Panc1 (cell line): ENCODE measurements at regions not wholly inside any gene's neighbourhood (a gene's known extent, or its start where the extent isn't known, plus 50 kb on each side); places are given as distances from the start of the nearest gene placed in this dataset.

Experiments used
- POLR2AphosphoS5 ChIP-seq: IDR thresholded peaks from 2 replicates; pipeline ENCODE4 v1.6.1; 2012; ENCODE audit warnings: mild to moderate bottlenecking, low read depth, low read length, moderate library complexity
- SIN3A ChIP-seq: IDR thresholded peaks from 2 replicates; pipeline ENCODE4 v1.6.1; 2012; ENCODE audit warnings: low read depth, mild to moderate bottlenecking, low read length, moderate library complexity, borderline replicate concordance; ENCODE audit not compliant: insufficient read depth
- TF ChIP-seq, protein P1 (sequence below): fragments of 450-650 bp; IDR thresholded peaks from 2 replicates; pipeline ENCODE4 v1.5.1; 2017; ENCODE audit warnings: mild to moderate bottlenecking
- TF ChIP-seq, protein P2 (sequence below), 2 experiments: IDR thresholded peaks; 2 replicates each; pipeline ENCODE4 v1.6.1; 2011 to 2012; ENCODE audit warnings: low read depth in 2 of 2, control low read depth in 1 of 2, low read length in 1 of 2, mild to moderate bottlenecking in 1 of 2, moderate library complexity in 1 of 2; ENCODE audit not compliant: insufficient read depth in 1 of 2

DNA sequence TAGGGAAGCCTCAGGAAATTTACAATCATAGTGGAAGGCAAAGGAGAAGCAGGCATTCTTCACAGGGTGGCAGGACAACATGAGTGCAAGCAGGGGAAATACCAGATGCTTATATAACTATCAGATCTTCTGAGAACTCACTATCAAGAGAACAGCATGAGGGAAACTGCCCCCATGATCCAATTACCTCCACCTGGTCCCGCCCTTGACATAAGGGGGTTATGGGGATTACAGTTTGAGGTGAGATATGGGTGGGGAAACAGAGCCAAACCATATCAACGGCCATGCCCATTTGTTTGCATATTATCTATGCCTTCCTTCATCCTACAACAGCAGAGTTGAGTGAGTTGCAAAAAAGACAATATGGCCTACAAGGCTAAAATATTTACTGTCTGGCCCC lies 140.2 kb upstream of the CCDC196 start:
- no peak for TF ChIP-seq SIN3A
- TF ChIP-seq, protein P1, sequence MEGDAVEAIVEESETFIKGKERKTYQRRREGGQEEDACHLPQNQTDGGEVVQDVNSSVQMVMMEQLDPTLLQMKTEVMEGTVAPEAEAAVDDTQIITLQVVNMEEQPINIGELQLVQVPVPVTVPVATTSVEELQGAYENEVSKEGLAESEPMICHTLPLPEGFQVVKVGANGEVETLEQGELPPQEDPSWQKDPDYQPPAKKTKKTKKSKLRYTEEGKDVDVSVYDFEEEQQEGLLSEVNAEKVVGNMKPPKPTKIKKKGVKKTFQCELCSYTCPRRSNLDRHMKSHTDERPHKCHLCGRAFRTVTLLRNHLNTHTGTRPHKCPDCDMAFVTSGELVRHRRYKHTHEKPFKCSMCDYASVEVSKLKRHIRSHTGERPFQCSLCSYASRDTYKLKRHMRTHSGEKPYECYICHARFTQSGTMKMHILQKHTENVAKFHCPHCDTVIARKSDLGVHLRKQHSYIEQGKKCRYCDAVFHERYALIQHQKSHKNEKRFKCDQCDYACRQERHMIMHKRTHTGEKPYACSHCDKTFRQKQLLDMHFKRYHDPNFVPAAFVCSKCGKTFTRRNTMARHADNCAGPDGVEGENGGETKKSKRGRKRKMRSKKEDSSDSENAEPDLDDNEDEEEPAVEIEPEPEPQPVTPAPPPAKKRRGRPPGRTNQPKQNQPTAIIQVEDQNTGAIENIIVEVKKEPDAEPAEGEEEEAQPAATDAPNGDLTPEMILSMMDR = no peak
- TF ChIP-seq, protein P2, sequence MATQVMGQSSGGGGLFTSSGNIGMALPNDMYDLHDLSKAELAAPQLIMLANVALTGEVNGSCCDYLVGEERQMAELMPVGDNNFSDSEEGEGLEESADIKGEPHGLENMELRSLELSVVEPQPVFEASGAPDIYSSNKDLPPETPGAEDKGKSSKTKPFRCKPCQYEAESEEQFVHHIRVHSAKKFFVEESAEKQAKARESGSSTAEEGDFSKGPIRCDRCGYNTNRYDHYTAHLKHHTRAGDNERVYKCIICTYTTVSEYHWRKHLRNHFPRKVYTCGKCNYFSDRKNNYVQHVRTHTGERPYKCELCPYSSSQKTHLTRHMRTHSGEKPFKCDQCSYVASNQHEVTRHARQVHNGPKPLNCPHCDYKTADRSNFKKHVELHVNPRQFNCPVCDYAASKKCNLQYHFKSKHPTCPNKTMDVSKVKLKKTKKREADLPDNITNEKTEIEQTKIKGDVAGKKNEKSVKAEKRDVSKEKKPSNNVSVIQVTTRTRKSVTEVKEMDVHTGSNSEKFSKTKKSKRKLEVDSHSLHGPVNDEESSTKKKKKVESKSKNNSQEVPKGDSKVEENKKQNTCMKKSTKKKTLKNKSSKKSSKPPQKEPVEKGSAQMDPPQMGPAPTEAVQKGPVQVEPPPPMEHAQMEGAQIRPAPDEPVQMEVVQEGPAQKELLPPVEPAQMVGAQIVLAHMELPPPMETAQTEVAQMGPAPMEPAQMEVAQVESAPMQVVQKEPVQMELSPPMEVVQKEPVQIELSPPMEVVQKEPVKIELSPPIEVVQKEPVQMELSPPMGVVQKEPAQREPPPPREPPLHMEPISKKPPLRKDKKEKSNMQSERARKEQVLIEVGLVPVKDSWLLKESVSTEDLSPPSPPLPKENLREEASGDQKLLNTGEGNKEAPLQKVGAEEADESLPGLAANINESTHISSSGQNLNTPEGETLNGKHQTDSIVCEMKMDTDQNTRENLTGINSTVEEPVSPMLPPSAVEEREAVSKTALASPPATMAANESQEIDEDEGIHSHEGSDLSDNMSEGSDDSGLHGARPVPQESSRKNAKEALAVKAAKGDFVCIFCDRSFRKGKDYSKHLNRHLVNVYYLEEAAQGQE (IDR thresholded peaks at IDR 0.05; ENCODE audit: insufficient read depth in 1 of 2, low read depth in 2 of 2, low read length in 1 of 2) = no peak
- TF ChIP-seq POLR2AphosphoS5 = no peak
